ENCODE measurements at regions not wholly inside any gene's neighbourhood (a gene's known extent, or its start where the extent isn't known, plus 50 kb on each side); places are given as distances from the start of the nearest gene placed in this dataset.
A peak's percentile ranks its signal among the peaks of the same experiment; 100 is the strongest.

GRCh38 chr2:172153156-172153555 is 50.5 kb upstream of the DLX2 start:
- DNase-seq (ENCODE audit: low read depth): no peak

DNA sequence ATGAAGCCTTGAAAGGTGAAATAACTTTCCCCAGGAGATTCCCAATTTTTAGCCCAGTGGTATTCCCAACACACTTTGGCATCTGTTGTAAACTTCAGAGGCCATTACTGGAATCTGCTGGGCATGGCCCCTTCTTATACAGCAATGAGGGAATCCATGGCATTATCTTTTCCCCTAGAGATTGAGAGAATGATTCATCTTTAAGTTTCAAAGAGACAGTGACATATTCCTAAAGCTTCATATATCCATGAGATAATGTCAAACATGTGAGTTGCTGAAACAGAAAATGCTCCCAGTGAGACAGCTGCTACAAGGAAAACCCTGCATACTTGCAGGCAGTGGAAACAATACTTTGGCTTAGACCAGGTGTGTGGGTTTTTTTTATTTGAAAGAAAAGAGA is 51.1 kb upstream of the DLX2 start:
- no peak for DNase-seq (ENCODE audit: low read depth)

DNA sequence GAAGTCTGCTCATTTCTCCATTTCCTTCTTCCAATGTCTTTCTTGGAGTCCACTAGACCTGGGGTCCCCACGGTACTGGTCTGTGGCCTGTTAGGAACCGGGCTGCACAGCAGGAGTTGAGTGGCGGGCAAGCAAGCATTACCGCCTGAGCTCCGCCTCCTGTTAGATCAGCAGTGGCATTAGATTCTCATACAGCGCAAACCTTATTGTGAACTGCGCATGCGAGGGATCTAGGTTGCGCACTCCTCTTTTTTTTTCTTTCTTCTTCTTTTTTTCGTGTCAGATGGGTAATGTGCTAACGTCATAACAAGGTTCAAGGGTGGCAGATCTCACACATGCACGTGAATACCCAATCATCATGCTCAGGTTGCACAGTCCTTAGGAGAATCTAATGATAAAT is 53.1 kb upstream of the DLX2 start:
- no peak for DNase-seq (ENCODE audit: low read depth)

- no peak for DNase-seq (ENCODE audit: low read depth)
Measured at GRCh38 chr2:172160839-172161238, 58.1 kb upstream of the DLX2 start.

DNA sequence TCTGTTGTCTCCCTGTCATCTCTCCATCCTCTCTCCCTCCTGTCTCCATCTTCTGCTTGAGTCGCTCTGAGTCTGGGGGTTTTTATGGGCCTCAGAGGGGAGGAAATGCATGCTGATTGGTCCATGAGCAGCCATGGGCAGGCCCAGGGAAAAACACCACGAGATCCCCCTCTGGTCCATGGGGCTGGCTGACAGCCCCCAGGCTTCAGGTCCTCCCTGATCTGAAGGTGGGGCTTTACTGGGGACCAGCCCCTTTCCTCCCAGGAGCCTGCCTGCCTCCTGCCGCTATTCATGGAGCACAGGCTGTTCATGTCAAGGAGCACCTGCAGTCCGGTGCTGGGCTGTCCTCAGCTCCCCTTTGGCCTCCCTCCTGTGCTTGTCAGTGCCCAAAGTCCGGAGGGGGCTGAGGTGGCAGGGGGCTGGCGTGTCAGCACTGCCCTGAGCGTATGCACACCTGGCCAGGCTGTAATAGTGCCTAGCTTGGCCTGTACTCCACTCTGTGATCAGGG is 59.6 kb upstream of the DLX2 start:
- no peak for DNase-seq (ENCODE audit: low read depth)

- no peak for DNase-seq (ENCODE audit: low read depth)
Measured at GRCh38 chr2:172162739-172163336, 60.1 kb upstream of the DLX2 start.

DNA sequence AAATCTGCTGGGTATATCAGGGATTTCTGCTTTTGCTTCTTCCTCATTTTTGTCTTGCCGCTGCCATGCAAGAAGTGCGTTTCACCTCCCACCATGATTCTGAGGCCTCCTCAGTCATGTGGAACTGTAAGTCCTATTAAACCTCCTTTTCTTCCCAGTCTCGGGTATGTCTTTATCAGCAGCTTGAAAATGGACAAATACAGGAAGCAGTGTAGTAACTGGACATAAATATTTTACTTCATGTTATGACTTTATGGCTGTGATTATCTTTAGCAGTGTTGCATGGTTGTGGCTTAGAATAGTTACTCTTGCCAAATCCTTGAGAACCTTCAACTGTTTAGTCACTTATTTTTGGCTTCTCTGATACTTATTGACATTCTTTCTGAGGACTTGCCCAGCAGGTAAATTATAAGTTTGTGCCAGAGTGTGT is 66.2 kb upstream of the DLX2 start:
- no peak for DNase-seq (ENCODE audit: low read depth)

DNA sequence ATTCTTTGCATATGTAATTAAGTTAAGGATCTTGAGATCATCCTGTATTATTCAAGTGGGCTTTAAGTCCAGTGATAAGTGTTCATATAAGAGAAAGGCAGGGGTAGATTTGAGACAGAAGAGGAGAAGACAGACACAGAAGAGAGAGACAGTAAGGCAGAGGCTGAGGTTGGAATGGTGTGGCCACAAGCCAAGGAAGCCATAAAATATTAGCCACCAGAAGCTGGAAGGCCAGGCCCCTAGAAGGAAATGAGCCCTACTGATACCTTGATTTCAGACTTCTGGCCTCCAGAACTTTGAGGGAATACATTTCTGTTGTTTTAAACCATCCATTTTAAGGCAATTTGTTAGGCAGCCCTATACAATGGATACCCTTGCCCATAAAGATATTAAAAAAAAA is 66.9 kb upstream of the DLX2 start:
- DNase-seq (ENCODE audit: low read depth): peak; percentile 33

GRCh38 chr2:172172513-172173173 is 69.9 kb upstream of the DLX2 start:
- peak; percentile 75 for DNase-seq (ENCODE audit: low read depth)

- DNase-seq (ENCODE audit: low read depth): no peak
Measured at GRCh38 chr2:172173174-172173706, 70.5 kb upstream of the DLX2 start.

- DNase-seq (ENCODE audit: low read depth): no peak
Measured at GRCh38 chr2:172177581-172177980, 74.9 kb upstream of the DLX2 start.

DNA sequence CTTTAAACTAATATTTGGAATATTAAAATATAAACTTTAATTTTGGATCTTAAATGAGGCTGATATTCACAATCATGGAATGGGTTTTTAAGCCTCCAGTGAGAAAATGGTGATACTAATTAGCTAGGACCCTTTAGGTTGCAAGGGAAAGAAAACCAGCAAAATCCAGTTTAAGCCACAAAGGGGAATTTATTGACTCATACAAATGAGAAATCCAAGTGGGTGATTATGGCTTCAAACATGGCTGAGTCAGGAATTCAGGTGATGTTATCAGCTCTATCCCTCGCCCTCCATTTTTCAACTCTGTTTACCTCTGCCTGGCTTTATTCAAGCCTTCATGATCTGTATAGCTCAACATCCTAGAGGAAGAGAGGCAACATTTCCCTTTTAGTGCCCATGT is 75.3 kb upstream of the DLX2 start:
- no peak for DNase-seq (ENCODE audit: low read depth)

DNA sequence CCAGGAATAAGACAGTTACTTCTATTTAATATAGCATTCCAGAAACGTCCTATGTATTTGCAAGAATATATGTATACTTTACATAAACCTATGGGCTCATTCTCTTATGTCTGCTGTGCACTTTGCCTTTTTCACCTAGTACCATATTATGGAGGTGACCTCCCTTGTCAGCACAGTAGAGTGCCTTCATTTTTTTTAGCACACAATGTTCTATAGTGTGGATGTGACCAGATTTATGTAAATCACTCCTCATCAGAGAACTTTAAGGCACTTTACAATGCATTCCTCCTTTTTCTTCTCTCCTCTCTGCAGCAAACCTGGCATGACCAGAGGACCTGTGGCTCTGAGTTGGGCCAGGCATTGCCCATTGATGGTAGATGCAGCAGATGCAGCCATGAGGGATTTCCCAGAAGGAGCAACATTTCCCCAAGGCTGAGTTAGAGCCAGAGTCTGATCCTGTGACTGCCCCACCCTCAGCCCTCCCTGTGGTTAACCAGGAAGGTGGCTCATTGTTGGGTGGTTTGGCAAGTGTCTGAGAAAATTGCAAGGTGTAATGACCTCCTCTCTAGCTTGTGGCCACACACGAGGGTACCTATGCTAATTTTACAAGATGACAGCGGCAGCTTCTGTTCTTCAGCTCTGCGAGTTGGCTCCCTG is 76.5 kb upstream of the DLX2 start:
- peak; percentile 90 for DNase-seq (ENCODE audit: low read depth)

- DNase-seq (ENCODE audit: low read depth): no peak
Measured at GRCh38 chr2:172181840-172182239, 79.1 kb upstream of the DLX2 start.

- DNase-seq (ENCODE audit: low read depth): no peak
Measured at GRCh38 chr2:172182624-172183023, 79.9 kb upstream of the DLX2 start.

GRCh38 chr2:172193331-172194089 is 90.8 kb upstream of the DLX2 start:
- no peak for DNase-seq (ENCODE audit: low read depth)

- DNase-seq (ENCODE audit: low read depth): no peak
Measured at GRCh38 chr2:172195836-172196376, 93.2 kb upstream of the DLX2 start.

- DNase-seq (ENCODE audit: low read depth): peak; percentile 48
Measured at GRCh38 chr2:172196768-172197431, 94.2 kb upstream of the DLX2 start.

- no peak for DNase-seq (ENCODE audit: low read depth)
Measured at GRCh38 chr2:172198361-172198760, 95.7 kb upstream of the DLX2 start.

GRCh38 chr2:172198908-172199307 is 96.2 kb upstream of the DLX2 start:
- DNase-seq (ENCODE audit: low read depth): peak; percentile 15
